ENCODE measurements at regions not wholly inside any gene's neighbourhood (a gene's known extent, or its start where the extent isn't known, plus 50 kb on each side); places are given as distances from the start of the nearest gene placed in this dataset.

DNA sequence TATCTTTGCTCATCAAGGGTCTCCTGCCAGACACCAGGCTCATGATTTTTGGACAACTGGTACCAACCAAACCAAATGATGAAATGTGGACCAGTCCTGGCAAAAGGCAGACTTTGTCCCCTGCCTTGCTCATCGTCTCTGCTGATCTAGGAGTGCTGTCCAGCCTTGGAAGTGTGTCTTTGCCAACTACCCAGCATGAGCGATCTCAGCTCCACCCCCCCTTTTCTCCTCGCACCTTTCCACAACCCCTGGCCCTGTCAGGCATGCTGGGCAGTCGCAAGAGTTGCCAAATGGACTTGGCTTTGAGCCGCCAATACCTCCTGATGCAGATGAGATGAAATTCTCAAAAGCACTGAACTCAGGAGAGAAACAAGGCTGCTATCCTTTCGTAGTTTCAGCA, 174.3 kb downstream of the KCNA5 start:
- Histone ChIP-seq H3K4me1 (ENCODE audit: control insufficient read depth in 4 of 4, insufficient read depth in 4 of 4, low read length in 3 of 4) (no peaks in the 10 kb centered on the region), H3K27ac (ENCODE audit: low read depth in 1 of 2, low read length in 2 of 2) (no peak overlapping the region), H3K9ac (ENCODE audit: low read depth in 1 of 2, low read length in 2 of 2) (no peak overlapping the region), H3K27me3 (ENCODE audit: control insufficient read depth in 4 of 4, insufficient read depth in 4 of 4, low read length in 3 of 4) (peaks cover 0 to 12% (median 0%) of the 10 kb centered on the region in 4 donors), H3K36me3 (ENCODE audit: control insufficient read depth in 4 of 4, insufficient read depth in 3 of 4, low read depth in 1 of 4, low read length in 3 of 4) (no peaks in the 10 kb centered on the region), H3K9me3 (ENCODE audit: control insufficient read depth in 4 of 4, low read length in 3 of 4) (no peaks in the 10 kb centered on the region), H3K4me3 (ENCODE audit: low read depth in 1 of 3, low read length in 3 of 3) (no peak overlapping the region)
- no peak for TF ChIP-seq CTCF (IDR thresholded peaks at IDR 0.05; ENCODE audit: low read depth, low read length, missing input control)
- no peak for TF ChIP-seq ATF3 (IDR thresholded peaks at IDR 0.05)
- TF ChIP-seq MAX (IDR thresholded peaks at IDR 0.05): no peak
- TF ChIP-seq, protein P1, sequence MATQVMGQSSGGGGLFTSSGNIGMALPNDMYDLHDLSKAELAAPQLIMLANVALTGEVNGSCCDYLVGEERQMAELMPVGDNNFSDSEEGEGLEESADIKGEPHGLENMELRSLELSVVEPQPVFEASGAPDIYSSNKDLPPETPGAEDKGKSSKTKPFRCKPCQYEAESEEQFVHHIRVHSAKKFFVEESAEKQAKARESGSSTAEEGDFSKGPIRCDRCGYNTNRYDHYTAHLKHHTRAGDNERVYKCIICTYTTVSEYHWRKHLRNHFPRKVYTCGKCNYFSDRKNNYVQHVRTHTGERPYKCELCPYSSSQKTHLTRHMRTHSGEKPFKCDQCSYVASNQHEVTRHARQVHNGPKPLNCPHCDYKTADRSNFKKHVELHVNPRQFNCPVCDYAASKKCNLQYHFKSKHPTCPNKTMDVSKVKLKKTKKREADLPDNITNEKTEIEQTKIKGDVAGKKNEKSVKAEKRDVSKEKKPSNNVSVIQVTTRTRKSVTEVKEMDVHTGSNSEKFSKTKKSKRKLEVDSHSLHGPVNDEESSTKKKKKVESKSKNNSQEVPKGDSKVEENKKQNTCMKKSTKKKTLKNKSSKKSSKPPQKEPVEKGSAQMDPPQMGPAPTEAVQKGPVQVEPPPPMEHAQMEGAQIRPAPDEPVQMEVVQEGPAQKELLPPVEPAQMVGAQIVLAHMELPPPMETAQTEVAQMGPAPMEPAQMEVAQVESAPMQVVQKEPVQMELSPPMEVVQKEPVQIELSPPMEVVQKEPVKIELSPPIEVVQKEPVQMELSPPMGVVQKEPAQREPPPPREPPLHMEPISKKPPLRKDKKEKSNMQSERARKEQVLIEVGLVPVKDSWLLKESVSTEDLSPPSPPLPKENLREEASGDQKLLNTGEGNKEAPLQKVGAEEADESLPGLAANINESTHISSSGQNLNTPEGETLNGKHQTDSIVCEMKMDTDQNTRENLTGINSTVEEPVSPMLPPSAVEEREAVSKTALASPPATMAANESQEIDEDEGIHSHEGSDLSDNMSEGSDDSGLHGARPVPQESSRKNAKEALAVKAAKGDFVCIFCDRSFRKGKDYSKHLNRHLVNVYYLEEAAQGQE (IDR thresholded peaks at IDR 0.05): no peak
- no peak for TF ChIP-seq FOXA1 (IDR thresholded peaks at IDR 0.05)
- TF ChIP-seq EGR1 (IDR thresholded peaks at IDR 0.05; ENCODE audit: low read depth in 2 of 2): no peak
- no peak for TF ChIP-seq GABPA (IDR thresholded peaks at IDR 0.05 in 1 of 2, conservative IDR thresholded peaks at IDR 0.05 in 1 of 2)
- no peak for TF ChIP-seq YY1 (IDR thresholded peaks at IDR 0.05)
- TF ChIP-seq FOXA2 (IDR thresholded peaks at IDR 0.05): no peak
- no peak for TF ChIP-seq SP1 (IDR thresholded peaks at IDR 0.05)
- no peak for TF ChIP-seq HNF4A (conservative IDR thresholded peaks at IDR 0.05)
- no peak for TF ChIP-seq JUND (IDR thresholded peaks at IDR 0.05)
- TF ChIP-seq HNF4G (IDR thresholded peaks at IDR 0.05): no peak
- TF ChIP-seq, protein P2, sequence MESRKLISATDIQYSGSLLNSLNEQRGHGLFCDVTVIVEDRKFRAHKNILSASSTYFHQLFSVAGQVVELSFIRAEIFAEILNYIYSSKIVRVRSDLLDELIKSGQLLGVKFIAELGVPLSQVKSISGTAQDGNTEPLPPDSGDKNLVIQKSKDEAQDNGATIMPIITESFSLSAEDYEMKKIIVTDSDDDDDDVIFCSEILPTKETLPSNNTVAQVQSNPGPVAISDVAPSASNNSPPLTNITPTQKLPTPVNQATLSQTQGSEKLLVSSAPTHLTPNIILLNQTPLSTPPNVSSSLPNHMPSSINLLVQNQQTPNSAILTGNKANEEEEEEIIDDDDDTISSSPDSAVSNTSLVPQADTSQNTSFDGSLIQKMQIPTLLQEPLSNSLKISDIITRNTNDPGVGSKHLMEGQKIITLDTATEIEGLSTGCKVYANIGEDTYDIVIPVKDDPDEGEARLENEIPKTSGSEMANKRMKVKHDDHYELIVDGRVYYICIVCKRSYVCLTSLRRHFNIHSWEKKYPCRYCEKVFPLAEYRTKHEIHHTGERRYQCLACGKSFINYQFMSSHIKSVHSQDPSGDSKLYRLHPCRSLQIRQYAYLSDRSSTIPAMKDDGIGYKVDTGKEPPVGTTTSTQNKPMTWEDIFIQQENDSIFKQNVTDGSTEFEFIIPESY (IDR thresholded peaks at IDR 0.05): no peak
- TF ChIP-seq TAF1 (conservative IDR thresholded peaks at IDR 0.05): no peak
- DNase-seq (ENCODE audit: low spot score): no peak
- WGBS: 81% methylated on average over 6 of the region's 6 CpGs

GRCh38 chr12:5220099-5220498, 176.4 kb downstream of the KCNA5 start:
- Histone ChIP-seq H3K4me1 (ENCODE audit: control insufficient read depth in 4 of 4, insufficient read depth in 4 of 4, low read length in 3 of 4) (no peaks in the 10 kb centered on the region), H3K9me3 (ENCODE audit: control insufficient read depth in 4 of 4, low read length in 3 of 4) (no peaks in the 10 kb centered on the region), H3K27ac (ENCODE audit: low read depth in 1 of 2, low read length in 2 of 2) (no peak overlapping the region), H3K27me3 (ENCODE audit: control insufficient read depth in 4 of 4, insufficient read depth in 4 of 4, low read length in 3 of 4) (peaks cover 0 to 8% (median 0%) of the 10 kb centered on the region in 4 donors), H3K4me3 (ENCODE audit: low read depth in 1 of 3, low read length in 3 of 3) (no peak overlapping the region), H3K9ac (ENCODE audit: low read depth in 1 of 2, low read length in 2 of 2) (no peak overlapping the region), H3K36me3 (ENCODE audit: control insufficient read depth in 4 of 4, insufficient read depth in 3 of 4, low read depth in 1 of 4, low read length in 3 of 4) (no peaks in the 10 kb centered on the region)
- whole genome bisulfite sequencing: 78% methylated on average over 3 of the region's 3 CpGs
- no peak for DNase-seq (ENCODE audit: low spot score)
- no peak for TF ChIP-seq FOXA2 (IDR thresholded peaks at IDR 0.05)
- no peak for TF ChIP-seq SP1 (IDR thresholded peaks at IDR 0.05)
- no peak for TF ChIP-seq YY1 (IDR thresholded peaks at IDR 0.05)
- TF ChIP-seq, protein P2 (IDR thresholded peaks at IDR 0.05): no peak
- no peak for TF ChIP-seq JUND (IDR thresholded peaks at IDR 0.05)
- no peak for TF ChIP-seq CTCF (IDR thresholded peaks at IDR 0.05; ENCODE audit: low read depth, low read length, missing input control)
- no peak for TF ChIP-seq RAD21 (IDR thresholded peaks at IDR 0.05)
- TF ChIP-seq ATF3 (IDR thresholded peaks at IDR 0.05): no peak
